ENCODE measurements at regions not wholly inside any gene's neighbourhood (a gene's known extent, or its start where the extent isn't known, plus 50 kb on each side); places are given as distances from the start of the nearest gene placed in this dataset.

GRCh38 chr2:6358546-6358945, 507.2 kb downstream of the CMPK2 start:
- TF ChIP-seq, protein P1, sequence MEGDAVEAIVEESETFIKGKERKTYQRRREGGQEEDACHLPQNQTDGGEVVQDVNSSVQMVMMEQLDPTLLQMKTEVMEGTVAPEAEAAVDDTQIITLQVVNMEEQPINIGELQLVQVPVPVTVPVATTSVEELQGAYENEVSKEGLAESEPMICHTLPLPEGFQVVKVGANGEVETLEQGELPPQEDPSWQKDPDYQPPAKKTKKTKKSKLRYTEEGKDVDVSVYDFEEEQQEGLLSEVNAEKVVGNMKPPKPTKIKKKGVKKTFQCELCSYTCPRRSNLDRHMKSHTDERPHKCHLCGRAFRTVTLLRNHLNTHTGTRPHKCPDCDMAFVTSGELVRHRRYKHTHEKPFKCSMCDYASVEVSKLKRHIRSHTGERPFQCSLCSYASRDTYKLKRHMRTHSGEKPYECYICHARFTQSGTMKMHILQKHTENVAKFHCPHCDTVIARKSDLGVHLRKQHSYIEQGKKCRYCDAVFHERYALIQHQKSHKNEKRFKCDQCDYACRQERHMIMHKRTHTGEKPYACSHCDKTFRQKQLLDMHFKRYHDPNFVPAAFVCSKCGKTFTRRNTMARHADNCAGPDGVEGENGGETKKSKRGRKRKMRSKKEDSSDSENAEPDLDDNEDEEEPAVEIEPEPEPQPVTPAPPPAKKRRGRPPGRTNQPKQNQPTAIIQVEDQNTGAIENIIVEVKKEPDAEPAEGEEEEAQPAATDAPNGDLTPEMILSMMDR (IDR thresholded peaks at IDR 0.05 in 4 of 5, conservative IDR thresholded peaks at IDR 0.05 in 1 of 5) = no peak
- TF ChIP-seq POLR2A (IDR thresholded peaks at IDR 0.05) = no peak

All from gastrocnemius medialis (tissue), 4 donors.